ENCODE measurements at regions not wholly inside any gene's neighbourhood (a gene's known extent, or its start where the extent isn't known, plus 50 kb on each side); places are given as distances from the start of the nearest gene placed in this dataset.
A peak's percentile ranks its signal among the peaks of the same experiment; 100 is the strongest.

- TF ChIP-seq CUX1 (IDR thresholded peaks at IDR 0.05; ENCODE audit: insufficient replicate concordance, low read depth, low read length) (peak; percentile 75), PML (IDR thresholded peaks at IDR 0.05; ENCODE audit: low read length) (peak; percentile 52; the same call in 1 of the 2 replicates), MEF2A (IDR thresholded peaks at IDR 0.05; ENCODE audit: insufficient read depth, low read depth, low read length) (0 out of 2 replicates have a peak, but pooled peaks have one; percentile 28), RUNX3 (IDR thresholded peaks at IDR 0.05; ENCODE audit: low read length) (peak; percentile 74), NFIC (IDR thresholded peaks at IDR 0.05; ENCODE audit: low read depth, low read length) (peak; percentile 90), WRNIP1 (IDR thresholded peaks at IDR 0.05; ENCODE audit: borderline replicate concordance, low read depth, low read length) (no peak), TCF7 (IDR thresholded peaks at IDR 0.05; ENCODE audit: borderline replicate concordance) (peak; percentile 51; the same call in 1 of the 2 replicates), PBX3 (IDR thresholded peaks at IDR 0.05; ENCODE audit: insufficient replicate concordance, low read depth, low read length) (no peak), MTA3 (IDR thresholded peaks at IDR 0.05; ENCODE audit: borderline replicate concordance, low read length) (peak; percentile 80), ZNF592 (IDR thresholded peaks at IDR 0.05) (peak; percentile 4), NRF1 (conservative IDR thresholded peaks at IDR 0.05; ENCODE audit: low read depth, low read length) (no peak), ATF2 (IDR thresholded peaks at IDR 0.05; ENCODE audit: low read length) (peak; percentile 97), ESRRA (IDR thresholded peaks at IDR 0.05; ENCODE audit: low read length) (no peak), CREB1 (IDR thresholded peaks at IDR 0.05; ENCODE audit: low read depth) (peak; percentile 21; the same call in 1 of the 2 replicates), SMAD1 (IDR thresholded peaks at IDR 0.05; ENCODE audit: low read depth, partially characterized antibody) (peak; percentile 43), ATF3 (IDR thresholded peaks at IDR 0.05; ENCODE audit: borderline replicate concordance, extremely low read depth, low read depth, low read length) (no peak), ETV6 (conservative IDR thresholded peaks at IDR 0.05 in 1 of 2, IDR thresholded peaks at IDR 0.05 in 1 of 2; ENCODE audit: borderline replicate concordance in 1 of 2, low read depth in 1 of 2) (peak in 1 of 2 experiments; percentile 67; a peak in 2 of 4 replicates)
Measured at GRCh38 chr12:66047411-66048021, 83.0 kb downstream of the LLPH start (continued).
